ENCODE measurements at regions not wholly inside any gene's neighbourhood (a gene's known extent, or its start where the extent isn't known, plus 50 kb on each side); places are given as distances from the start of the nearest gene placed in this dataset.

- TF ChIP-seq CTCF (IDR thresholded peaks at IDR 0.05; ENCODE audit: partially characterized antibody, unreplicated experiment), result no peak
- Mint-ChIP-seq H3K4me1 (ENCODE audit: low read depth, unreplicated experiment) (no peaks in the 10 kb centered on the region), H3K9me3 (ENCODE audit: unreplicated experiment) (no peaks in the 10 kb centered on the region), H3K27ac (ENCODE audit: unreplicated experiment) (no peak overlapping the region), H3K36me3 (ENCODE audit: unreplicated experiment) (no peaks in the 10 kb centered on the region), H3K27me3 (ENCODE audit: unreplicated experiment) (peaks cover 2% of the 10 kb centered on the region), H3K4me3 (ENCODE audit: unreplicated experiment) (no peak overlapping the region)
- DNase-seq, result no peak
Measured at GRCh38 chr13:78168981-78169380, 250.3 kb upstream of the EDNRB start.

- TF ChIP-seq CTCF (IDR thresholded peaks at IDR 0.05; ENCODE audit: partially characterized antibody, unreplicated experiment), result no peak
Measured at GRCh38 chr13:78161266-78161665, 242.6 kb upstream of the EDNRB start.

GRCh38 chr13:78160793-78161192, 242.2 kb upstream of the EDNRB start:
- H3K9me3 Mint-ChIP-seq (ENCODE audit: unreplicated experiment), result no peaks in the 10 kb centered on the region
- TF ChIP-seq CTCF (IDR thresholded peaks at IDR 0.05; ENCODE audit: partially characterized antibody, unreplicated experiment), result no peak
- peaks cover 2% of the 10 kb centered on the region for H3K4me1 Mint-ChIP-seq (ENCODE audit: low read depth, unreplicated experiment)
- DNase-seq, result no peak
- no peak overlapping the region for H3K27ac Mint-ChIP-seq (ENCODE audit: unreplicated experiment)
- H3K27me3 Mint-ChIP-seq (ENCODE audit: unreplicated experiment), result peaks cover 4% of the 10 kb centered on the region
- H3K4me3 Mint-ChIP-seq (ENCODE audit: unreplicated experiment), result no peak overlapping the region
- H3K36me3 Mint-ChIP-seq (ENCODE audit: unreplicated experiment), result no peaks in the 10 kb centered on the region

More at GRCh38 chr13:78161266-78161665, 242.6 kb upstream of the EDNRB start:
- DNase-seq, result no peak
- Mint-ChIP-seq H3K27ac (ENCODE audit: unreplicated experiment) (no peak overlapping the region), H3K9me3 (ENCODE audit: unreplicated experiment) (no peaks in the 10 kb centered on the region), H3K36me3 (ENCODE audit: unreplicated experiment) (no peaks in the 10 kb centered on the region), H3K27me3 (ENCODE audit: unreplicated experiment) (peaks cover 4% of the 10 kb centered on the region), H3K4me1 (ENCODE audit: low read depth, unreplicated experiment) (peaks cover 2% of the 10 kb centered on the region), H3K4me3 (ENCODE audit: unreplicated experiment) (no peak overlapping the region)

- Mint-ChIP-seq H3K27ac (ENCODE audit: unreplicated experiment) (no peak overlapping the region), H3K9me3 (ENCODE audit: unreplicated experiment) (peaks cover 2% of the 10 kb centered on the region), H3K36me3 (ENCODE audit: unreplicated experiment) (no peaks in the 10 kb centered on the region), H3K4me1 (ENCODE audit: low read depth, unreplicated experiment) (no peaks in the 10 kb centered on the region), H3K4me3 (ENCODE audit: unreplicated experiment) (no peak overlapping the region), H3K27me3 (ENCODE audit: unreplicated experiment) (no peaks in the 10 kb centered on the region)
- TF ChIP-seq CTCF (IDR thresholded peaks at IDR 0.05; ENCODE audit: partially characterized antibody, unreplicated experiment), result no peak
- DNase-seq, result no peak
Measured at GRCh38 chr13:78152415-78152814, 233.8 kb upstream of the EDNRB start.

GRCh38 chr13:78147905-78148304, 229.3 kb upstream of the EDNRB start:
- no peaks in the 10 kb centered on the region for H3K9me3 Mint-ChIP-seq (ENCODE audit: unreplicated experiment)
- TF ChIP-seq CTCF (IDR thresholded peaks at IDR 0.05; ENCODE audit: partially characterized antibody, unreplicated experiment), result no peak
- no peaks in the 10 kb centered on the region for H3K27me3 Mint-ChIP-seq (ENCODE audit: unreplicated experiment)
- DNase-seq, result no peak
- H3K4me1 Mint-ChIP-seq (ENCODE audit: low read depth, unreplicated experiment), result no peaks in the 10 kb centered on the region
- H3K4me3 Mint-ChIP-seq (ENCODE audit: unreplicated experiment), result no peak overlapping the region
- no peak overlapping the region for H3K27ac Mint-ChIP-seq (ENCODE audit: unreplicated experiment)
- H3K36me3 Mint-ChIP-seq (ENCODE audit: unreplicated experiment), result no peaks in the 10 kb centered on the region

Measured in glutamatergic neuron (in vitro differentiated cells).